Cardiac fibroblast (primary cell): ENCODE measurements at regions not wholly inside any gene's neighbourhood (a gene's known extent, or its start where the extent isn't known, plus 50 kb on each side); places are given as distances from the start of the nearest gene placed in this dataset.
"Not testable (repeated sequence)": the region's sequence is repeated elsewhere in the genome, so short reads cannot be mapped to it uniquely, and the experiment has no call there.

Experiments used
- DNase-seq, 2 donors: peaks; one replicate each; pipeline versions ENCODE4 v3.0.0 to v3.0.0-alpha.2; 2010; ENCODE audit warnings: low read depth in 2 of 2
- H3K4me3 ChIP-seq, 2 donors: replicated peaks in 1 of 2; 1 replicate in 1 of 2; 2 replicates in 1 of 2; pipeline ENCODE4 v1.5.1; 2011; ENCODE audit warnings: low read depth in 2 of 2, low read length in 2 of 2, mild to moderate bottlenecking in 2 of 2, moderate library complexity in 1 of 2
- CTCF ChIP-seq: IDR thresholded peaks from one replicate; pipeline ENCODE4 v1.5.1; 2011; ENCODE audit warnings: low read depth, mild to moderate bottlenecking, low read length, inconsistent platforms

GRCh38 chr5:34554641-34555040 is 101.5 kb upstream of the RAI14 start:
- no peak for TF ChIP-seq CTCF
- DNase-seq = no peak
- H3K4me3 ChIP-seq = no peak overlapping the region

- no peak for DNase-seq
- H3K4me3 ChIP-seq = no peak overlapping the region
- TF ChIP-seq CTCF = no peak
Observed at GRCh38 chr5:34555699-34556508, 100.2 kb upstream of the RAI14 start.

GRCh38 chr5:34556509-34556782 is 99.7 kb upstream of the RAI14 start:
- H3K4me3 ChIP-seq = no peak overlapping the region
- DNase-seq = no peak
- no peak for TF ChIP-seq CTCF

GRCh38 chr5:34561581-34561980 is 94.5 kb upstream of the RAI14 start:
- not testable (repeated sequence) for H3K4me3 ChIP-seq
- peak in 1 of 2 donors; percentile 41 for DNase-seq

GRCh38 chr5:34562791-34563190 is 93.3 kb upstream of the RAI14 start:
- TF ChIP-seq CTCF = no peak

GRCh38 chr5:34563269-34563668 is 92.9 kb upstream of the RAI14 start:
- DNase-seq = no peak
- no peak for TF ChIP-seq CTCF
- H3K4me3 ChIP-seq = no peak overlapping the region

More at GRCh38 chr5:34562791-34563190, 93.3 kb upstream of the RAI14 start:
- no peak for DNase-seq
- H3K4me3 ChIP-seq = no peak overlapping the region

- TF ChIP-seq CTCF = no peak
- DNase-seq = peak; percentile 80 to 92
- peak overlapping the region in 1 of 2 donors; percentile 11 for H3K4me3 ChIP-seq
Observed at GRCh38 chr5:34563931-34564709, 92.0 kb upstream of the RAI14 start.
